ENCODE measurements at regions not wholly inside any gene's neighbourhood (a gene's known extent, or its start where the extent isn't known, plus 50 kb on each side); places are given as distances from the start of the nearest gene placed in this dataset.

DNA sequence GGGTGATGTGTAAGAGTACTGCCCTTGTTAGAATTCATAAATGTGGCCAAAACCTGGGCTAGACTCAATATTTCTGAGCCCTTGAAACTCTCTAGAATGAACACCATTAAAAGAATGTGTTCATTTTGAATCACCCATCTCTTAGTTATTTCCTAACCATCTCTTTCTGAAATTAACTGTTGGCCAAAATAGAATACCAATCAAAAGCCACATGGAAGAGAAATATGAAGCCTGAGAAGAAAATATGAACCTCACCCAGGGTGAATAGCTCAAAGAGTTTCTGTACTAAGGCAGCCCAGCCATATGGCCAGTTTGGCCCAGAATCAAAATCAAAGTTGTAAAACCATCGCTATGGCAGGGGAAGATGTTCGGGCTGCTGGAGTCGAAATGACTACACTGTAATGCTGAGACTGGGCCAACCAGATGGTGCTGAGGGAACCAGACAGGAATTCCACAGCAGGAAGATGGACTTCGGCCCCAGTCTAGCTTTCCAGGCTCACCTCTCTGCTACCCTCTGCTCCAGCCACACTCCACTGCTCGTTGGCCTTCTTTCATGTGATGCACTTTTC is 154.3 kb upstream of the ZFHX3 start:
- DNase-seq: no peak

DNA sequence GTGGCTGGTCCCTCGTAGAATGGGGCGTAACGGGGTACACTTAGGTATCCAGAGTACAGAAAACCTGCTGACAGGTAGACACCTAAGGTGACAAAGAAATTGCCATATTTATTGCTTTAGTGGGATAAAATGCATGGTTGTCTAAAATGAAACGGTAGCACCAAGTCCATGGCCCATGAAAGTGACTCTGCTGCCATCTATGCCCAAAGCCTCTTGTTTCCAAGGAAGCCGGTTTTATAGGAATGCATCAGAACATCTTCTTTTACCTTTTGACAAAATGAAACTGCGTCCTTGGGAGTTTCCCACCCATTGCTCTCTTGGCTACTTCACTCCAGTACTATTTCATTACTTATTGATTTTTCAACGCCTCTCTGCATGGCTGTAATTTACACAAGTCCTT is 151.3 kb upstream of the ZFHX3 start:
- no peak for DNase-seq

DNA sequence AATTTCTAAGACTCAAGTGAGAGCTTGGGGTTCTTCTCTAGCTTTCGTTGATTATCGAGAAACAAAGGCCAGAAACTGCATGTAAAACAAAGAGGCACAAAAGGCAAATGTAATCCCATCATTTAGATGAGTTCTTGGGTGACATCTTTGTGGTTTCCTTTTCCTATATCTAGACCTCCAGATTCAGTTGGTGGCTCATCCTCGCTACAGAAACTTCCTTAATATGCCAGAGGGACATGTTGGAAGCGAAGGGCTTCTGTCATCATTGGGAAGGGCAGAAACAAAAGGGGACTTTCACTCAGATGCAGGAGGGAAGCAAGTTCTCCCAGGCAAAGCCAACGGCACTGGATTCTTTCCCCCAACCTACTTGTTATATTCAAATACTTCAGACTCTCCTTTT is 150.6 kb upstream of the ZFHX3 start:
- no peak for DNase-seq

DNA sequence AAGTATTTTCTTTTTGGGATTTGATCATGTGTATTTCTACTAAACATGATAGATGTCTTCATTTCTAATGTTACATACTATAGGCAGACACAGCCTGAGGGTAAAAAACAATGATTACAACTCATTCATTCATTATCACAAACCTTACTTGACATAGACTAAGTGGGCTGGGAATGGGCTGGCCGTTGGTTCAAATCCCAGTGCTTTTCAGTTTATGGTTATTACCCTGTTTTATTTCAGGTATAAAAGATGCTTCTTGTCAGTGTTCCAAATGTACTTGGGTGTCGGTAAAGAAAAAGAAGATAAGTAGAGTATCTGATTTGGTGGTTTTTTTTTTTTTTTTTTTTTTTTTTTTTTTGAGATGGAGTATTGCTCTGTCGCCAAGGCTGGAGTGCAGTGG is 149.7 kb upstream of the ZFHX3 start:
- no peak for DNase-seq

DNA sequence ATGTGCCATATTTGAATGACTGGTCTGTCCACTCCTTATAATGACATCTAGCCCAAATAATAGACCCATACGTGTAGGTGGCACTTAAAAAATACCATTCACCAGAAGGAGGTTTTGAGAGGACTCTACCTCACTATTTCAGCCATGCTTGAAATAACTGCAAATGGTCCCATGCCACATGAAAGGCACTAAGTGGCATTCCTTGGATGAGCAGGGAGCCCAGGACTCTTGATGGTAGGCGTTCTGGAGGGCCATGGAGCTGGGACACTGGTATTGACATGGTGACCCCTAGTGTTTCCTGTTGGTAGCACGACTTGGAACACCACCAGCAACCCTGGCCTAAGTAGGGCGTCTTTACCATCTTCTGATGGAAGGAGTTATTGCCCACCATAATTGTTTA is 148.7 kb upstream of the ZFHX3 start:
- DNase-seq: no peak

DNA sequence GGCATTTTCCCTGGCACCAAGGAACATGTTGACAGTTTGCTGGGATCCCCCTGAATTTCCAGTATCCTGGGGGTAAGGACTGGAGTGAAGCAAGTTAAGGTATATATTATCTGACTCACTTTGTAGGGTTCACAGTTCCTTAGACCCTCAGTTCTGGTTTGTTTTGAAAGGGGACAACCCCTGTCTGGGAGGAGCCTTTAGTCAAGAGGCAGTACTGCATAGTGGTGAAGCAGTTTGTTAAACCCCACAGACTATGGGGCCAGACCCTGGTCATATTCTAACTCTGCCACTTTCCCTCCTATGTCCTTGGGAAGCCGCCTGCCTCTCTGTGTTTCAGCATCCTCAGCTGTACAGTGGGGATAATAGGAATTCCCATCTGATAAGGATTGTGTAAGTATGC is 145.5 kb upstream of the ZFHX3 start:
- DNase-seq: no peak

DNA sequence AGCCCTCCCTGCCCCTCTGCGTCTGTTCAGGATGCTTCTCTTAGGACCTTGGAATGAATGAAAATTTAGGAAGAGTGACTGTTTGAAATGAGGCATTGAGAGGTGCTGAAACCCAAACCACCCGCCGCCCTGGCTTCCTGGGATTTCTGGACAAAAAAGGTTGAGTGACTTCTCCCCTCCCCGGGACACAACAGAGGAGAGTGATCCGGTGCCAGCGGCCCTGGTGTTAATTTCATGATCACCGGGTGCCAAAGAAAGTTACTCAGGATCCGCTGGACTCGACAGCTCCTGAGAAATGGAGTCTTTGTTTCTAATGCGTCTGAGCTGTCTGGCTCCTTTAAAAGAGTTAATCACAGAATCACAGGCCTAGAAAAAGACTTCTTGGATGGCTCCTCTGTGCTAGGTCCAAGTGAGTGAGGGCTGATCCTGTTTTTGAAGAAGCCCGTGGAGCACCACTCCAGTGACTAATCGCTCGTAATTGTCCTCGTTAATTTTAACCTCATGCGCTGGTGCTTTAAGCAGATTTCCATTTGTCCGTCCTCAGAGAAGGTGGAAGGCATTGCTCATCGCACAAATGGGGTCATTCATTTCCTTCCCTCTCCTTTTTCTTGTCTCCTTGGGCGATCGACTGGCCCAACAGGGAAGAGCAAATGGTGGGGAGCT is 144.4 kb upstream of the ZFHX3 start:
- no peak for DNase-seq

DNA sequence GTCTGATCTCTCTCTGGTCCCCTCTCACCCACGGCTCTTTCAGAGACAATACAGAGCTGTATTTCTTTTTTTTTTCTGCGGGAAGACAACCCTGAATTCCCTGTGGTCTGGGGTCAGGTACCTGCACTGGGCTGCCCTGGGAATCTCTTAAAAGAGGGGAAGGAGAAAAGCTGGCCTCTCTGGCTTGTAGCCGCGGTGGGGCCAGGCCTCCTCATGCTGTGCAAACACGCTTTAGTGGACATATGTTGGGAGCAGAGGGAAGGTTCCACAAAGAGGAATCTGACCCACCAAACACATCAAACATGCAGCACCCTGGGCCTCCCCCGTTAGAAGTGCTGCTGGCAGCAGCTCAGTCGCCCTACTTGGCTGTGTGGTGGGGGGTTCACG is 143.7 kb upstream of the ZFHX3 start:
- DNase-seq: no peak

DNA sequence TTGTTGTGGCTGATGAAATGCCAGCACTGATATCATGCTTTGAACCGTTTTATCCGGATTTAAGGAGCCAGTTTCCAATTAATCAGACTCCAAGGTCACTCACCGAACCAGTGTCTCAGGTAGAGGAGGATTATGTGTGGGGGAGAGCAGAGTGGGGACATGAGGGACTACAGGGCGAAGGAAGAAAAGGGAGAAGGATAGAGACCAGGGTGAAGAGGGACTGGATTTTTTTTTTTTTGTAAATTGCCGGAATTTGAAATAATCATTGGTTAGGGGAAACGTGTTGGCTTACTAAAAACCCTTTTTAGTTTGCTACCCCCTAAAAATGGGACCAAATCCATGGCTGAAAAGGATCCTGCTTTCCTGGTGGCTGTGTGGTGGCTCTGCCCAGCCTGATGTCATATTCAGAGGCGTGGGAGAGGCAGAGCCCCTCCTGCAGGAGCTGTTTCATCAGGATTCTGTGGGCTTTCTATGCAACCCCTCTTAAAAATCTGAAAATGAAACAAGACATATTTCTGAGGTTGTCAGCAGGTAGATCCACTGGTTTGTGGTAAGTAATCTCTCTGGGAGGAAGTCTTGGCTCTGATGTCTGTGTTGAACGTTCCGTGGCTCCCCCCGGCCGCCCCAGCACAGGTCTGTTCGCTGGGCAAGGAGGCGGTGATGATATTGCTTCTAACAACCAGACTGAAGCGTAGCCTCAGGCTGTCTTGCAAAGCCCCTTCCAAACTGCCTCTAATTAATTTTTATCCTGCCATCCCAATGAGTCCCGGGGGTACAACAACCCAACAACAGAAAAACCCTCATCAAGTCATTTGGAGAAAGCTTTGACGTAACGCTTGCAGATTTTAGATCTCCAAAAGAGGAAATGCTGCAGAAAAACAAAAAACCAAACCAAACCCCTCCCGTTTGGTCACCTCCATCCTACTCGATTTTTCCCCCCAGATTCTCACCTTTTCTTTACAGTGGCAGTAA is 143.0 kb upstream of the ZFHX3 start:
- DNase-seq: no peak

DNA sequence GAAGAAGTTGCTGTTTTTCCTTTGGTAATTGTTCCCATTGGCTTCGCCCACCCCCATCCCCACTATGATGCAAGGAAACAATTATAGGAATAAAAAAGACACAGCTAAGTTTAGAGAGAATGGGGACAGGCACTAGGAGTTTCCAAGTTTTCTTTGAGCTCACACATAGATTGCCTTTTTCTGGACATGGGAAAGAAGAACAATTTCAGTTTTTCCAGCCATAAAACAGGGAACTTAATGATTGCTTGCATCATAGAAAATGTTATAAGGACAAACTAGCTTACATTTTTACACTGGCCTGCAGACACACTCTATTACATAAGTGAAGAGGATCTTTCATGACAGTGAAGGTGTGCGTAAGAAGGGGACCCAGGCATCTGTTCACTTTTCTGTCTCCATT is 142.3 kb upstream of the ZFHX3 start:
- DNase-seq: no peak

DNA sequence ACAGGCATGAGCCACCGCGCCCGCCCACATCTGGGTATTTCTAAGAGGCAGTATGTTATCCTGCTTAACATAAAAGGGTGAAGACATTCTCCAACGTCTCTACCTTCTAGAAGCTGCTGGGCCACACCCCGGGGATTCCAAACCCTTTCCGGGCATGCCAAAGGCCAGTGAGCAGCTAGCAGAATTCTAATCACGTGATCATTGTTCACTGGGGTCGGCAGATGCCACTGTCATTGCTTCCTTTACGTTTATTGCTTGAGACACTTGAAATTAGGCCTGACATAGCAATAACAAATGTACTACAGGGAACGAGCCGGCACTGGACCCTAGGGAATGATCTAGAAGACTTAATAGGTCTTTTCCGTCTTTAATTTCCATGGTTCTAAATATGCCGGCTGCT is 141.2 kb upstream of the ZFHX3 start:
- no peak for DNase-seq

DNA sequence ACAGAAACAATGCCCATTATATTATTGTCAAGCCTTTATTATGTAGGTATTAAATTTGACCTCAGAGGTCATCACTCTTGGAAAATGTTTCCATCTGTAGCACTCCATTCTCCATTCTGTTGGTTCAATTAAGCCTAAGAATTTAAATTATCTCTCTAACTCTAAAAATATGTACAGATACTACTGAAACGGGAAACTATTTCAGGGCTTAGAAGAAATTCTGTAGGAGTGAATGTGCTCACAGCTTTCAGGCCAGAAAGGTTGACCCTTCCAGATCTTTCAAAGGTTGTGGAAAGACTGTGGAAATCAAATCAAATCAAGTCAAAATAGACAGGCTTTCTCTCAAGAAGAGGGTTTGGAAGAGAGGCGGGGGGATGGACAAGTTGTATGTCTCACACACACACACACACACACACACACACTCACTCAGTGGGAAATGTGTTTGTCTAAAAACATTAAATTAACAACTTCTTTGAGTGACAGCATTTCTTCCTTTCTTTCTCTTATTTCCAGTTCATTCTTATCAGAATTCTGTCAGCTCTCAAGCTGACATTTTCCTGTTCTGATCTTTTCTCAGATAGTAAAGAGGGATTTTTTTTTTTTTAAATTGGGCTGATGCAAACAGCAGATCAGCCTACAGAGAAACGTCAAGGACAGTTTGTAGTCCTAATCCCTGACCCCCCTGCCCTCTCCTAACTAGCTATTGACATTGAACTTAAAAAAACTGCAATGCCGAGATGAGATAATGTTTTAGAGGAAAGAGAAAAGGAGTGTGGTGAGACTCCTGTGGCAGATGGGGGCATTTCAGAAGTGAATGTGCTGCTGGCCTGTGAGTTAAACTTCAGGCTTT is 139.0 kb upstream of the ZFHX3 start:
- no peak for DNase-seq

DNA sequence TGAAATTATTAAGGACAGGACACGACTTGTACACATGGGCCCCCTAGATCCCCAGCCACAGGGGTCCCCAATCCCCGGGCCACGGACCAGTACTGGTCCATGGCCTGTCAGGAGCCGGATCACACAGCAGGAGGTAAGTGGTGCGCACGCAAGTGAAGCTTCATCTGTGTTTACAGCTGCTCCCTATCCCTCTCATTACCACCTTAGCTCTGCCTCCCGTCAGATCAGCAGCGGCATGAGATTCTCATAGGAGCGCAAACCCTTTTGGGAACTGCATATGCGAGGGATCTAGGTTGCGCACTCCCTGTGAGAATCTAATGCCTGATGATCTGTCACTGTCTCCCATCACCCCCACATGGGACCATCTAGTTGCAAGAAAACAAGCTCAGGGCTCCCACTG is 137.8 kb upstream of the ZFHX3 start:
- no peak for DNase-seq

DNA sequence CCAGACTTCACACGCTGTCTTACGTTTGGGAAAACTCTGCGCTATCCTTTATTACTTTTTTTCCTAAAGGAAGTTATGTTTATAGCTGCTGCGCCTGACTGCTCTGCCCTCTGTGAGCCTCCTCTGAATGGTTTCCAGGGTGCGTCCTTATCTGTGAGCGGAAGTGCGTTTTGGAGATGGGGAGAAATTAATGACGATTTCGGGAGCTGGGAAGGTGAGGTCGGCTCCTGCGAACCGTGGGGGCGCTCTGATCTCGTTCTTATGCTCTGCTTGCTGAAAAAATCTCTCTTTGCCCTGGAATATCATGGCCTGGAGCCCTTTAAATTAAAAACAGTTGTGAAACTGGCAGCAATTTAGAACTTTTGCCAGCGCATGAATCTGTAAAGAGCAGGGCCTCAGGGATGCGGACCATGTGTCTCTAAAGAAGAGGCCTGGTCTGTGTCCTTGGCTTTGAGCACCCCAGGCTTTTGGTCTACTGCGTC is 135.7 kb upstream of the ZFHX3 start:
- DNase-seq: no peak

DNA sequence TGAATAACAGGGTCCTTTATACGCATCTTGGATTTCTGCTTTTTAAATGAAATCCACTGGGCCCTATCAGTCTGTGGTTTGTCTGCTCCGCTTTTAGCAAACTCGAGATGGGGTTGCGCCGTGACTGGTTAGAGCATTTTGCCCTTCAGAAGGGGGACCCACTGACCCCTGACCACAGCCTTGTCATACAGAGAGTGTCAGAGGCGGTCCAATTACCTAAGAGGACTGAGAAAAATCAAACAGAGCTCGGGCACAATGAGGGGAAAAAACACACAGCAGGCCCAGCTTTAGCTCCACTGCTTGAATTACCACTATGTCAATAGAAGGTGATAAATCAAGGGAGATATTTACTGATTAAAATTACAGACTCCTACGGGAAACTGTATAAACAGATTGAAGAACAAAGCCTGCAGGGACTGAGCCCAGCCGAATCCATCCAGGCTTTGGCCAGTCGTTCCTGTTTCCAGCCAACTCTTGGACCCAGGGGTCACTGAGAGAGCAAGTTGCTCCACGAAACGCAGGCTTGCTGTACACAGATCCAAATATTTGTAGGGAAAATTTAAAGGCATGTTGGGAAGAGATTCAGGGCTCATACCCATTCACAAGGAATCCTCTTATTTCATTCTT is 131.9 kb upstream of the ZFHX3 start:
- DNase-seq: no peak

DNA sequence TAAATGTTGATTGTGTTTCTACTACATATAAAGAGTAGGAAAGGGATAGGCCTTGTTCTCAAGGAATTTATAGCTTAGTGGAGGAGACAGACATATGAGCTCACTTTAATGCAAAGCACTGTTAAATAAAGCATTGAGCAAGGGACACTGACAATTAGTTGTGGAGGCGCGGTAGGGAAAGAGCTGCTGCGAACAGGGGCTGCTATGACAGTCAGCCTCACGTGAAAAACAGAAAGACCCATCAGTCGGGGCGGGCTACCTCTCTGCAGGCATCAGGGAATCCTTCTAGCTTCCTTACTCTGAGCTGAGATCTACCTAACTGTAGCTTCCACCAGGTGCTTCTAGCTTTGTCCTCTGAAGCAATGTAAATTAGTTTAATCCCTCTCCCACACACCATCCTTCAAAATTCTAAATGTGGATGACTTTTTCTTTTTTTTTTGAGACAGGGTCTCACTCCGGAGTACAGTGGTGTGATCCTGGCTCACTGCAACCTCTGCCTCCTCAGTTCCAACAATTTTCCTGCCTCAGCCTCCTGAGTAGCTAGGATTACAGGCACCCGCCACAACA is 129.9 kb upstream of the ZFHX3 start:
- DNase-seq: no peak

DNA sequence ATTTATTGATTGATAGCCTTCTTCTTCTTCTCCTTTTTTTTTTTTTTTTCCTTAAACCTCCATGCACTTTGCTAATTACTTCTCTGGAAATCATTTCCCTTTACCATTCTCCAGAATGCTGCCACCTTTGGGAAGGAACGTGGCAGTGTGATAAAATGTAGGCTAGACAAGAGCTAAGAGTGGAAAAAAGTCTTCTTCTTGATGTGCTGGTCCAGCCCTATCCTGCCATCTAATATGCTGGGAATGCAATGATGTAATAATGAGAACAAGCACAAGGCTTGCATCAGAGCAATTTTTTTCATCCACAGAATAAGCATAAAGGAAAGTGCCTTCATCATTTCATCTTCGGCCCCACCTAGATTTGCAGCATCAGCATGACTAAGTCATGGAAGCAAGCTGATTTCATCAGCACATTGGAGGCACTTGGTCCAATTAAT is 128.7 kb upstream of the ZFHX3 start:
- DNase-seq: no peak

DNA sequence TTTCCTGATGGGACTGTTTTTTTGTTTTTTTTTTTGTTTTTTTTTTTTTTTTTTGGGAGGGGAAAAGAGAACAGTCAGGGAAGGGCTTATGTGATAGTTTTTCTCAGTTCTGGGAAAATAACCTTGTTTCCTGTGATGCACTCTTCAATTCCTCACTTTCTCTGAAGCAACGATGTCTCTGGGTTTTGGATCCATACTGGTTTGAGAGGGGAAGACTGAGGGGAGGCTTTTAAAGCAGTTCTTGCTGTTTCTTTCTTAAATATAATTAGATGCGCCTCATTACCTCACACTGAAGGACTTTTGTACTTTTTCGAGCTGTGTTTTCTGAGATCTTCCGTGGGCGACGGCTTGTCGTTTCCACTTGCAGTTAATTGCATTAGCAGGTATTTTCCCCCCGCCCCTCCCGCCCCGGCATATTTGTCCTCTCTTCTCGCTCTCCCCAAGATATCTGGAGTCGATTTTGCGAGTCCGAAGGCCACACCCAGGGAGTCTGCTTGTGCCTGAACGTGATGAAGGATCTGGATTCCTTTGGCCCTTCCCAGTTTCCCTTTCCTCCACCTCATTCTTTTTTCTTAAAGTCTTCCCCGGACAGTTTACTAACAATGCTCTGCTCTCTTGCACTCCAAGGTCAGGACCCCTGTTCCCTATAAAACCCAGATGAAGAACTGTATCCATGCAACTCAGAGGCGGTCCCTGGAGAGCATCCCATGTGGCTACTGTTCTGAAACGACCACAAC is 125.2 kb upstream of the ZFHX3 start:
- DNase-seq: no peak

DNA sequence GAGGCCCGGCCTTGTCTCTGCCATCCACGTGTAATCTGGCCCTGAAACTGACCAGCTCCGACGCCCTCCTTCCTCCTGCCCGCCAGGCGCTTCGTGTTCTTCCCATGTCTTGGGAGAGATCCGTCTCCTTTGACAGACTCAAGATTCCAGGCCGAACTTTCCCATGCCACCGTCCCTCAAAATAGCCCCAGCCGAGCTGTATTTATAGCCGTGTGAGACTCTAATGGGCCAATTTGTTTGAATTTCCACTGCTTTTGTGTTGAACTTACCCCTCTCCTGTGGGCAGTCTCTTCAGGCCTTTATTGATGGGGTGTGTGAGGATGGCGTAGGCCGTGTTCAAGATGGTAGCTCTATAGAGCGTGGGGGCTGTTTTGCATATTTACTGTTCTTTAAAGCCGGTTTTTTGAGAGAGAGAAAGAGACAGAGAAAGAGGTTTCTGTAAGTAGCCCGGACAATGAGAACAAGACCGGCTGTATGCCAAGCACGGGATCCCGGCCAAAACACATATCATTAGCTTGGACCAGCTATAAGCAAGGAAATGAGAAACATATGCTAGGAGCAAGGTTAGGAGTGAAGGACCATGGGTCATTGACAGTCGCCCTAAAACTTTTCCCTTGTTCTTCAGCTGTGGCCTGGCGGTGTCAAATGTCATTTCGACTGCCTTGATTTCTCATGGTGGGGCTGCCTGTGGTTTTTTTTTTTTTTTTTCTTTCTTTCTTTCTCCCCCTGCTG is 124.5 kb upstream of the ZFHX3 start:
- DNase-seq: no peak

DNA sequence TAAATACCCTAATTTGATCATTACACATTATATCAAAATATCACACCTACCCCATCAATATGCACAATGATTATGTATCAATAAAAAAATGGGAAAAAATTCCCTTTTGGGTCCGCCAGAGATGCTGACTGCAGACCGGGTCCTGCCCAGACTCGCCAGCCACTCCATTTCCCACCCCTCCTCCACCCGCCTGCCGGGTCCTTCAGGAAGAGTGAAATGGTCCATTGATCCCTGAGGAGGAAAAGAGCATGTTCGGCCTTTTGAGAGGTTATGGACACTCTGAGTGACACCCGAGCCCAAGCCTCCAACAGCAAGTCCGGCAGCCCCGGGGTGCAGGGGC is 123.9 kb upstream of the ZFHX3 start:
- DNase-seq: no peak

DNA sequence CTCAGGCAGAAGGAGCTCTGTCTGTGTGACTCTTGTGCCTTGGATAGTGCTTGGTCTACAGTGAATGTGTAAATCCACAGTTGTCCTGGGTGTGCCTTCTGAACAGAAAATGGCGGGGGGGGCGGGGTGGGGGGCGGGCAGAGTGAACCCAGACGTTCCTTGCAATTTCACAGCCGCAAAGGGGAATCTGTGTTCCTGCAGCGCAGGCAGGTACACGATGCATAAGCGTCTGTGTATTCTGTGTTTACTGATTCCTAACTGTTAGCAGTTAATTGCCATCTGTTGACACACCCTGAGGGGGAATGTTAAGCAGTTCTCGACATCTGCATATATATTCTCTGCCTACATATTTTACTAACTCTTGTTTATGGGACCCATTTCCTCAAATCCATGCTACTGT is 123.5 kb upstream of the ZFHX3 start:
- DNase-seq: no peak

Data from activated CD4-positive, alpha-beta T cell treated with anti-CD3 and anti-CD28 coated beads, Interleukin-2, amount 50 U/mL, for 4 hours (primary cell).